Ovary (tissue), 3 donors: ENCODE measurements at regions not wholly inside any gene's neighbourhood (a gene's known extent, or its start where the extent isn't known, plus 50 kb on each side); places are given as distances from the start of the nearest gene placed in this dataset.

Experiments used
- EP300 ChIP-seq: sonication (generic); formaldehyde crosslinking; IDR thresholded peaks from one replicate; pipeline ENCODE4 v1.6.1; 2017; ENCODE audit warnings: antibody characterized with exemption
- POLR2A ChIP-seq: fragments of 450-650 bp; IDR thresholded peaks from one replicate; pipeline ENCODE4 v1.6.1; 2017; ENCODE audit warnings: antibody characterized with exemption, mild to moderate bottlenecking, moderate library complexity
- TF ChIP-seq, protein P1 (sequence below), 3 donors: fragments of 450-650 bp in 2 of 3; fragments of 200-600 bp in 1 of 3; IDR thresholded peaks; one replicate each; pipeline versions ENCODE4 v1.5.1 to v1.8.0; 2016 to 2022; ENCODE audit warnings: antibody characterized with exemption in 3 of 3, mild to moderate bottlenecking in 1 of 3
- donor health status: DM: no; HTN: no; CAD: no.

DNA sequence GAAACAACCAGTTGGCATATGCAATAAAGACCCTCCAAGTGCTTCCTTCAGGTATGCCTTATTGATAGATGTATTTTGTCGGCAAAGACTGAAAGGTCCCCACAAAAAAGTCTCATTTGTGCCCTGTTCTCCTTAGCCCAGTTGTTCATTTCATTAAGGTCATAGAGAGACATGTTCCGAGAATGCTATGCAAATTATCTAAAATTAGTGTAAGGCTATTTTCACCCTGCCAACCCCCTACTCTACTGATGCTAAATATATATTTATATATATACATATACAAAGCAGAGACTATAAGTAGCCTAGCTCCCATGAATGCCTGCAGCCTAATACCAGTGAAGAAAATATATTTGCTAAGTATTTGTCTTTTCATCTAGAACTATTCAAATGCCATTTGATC is 96.7 kb upstream of the ADO start:
- TF ChIP-seq, protein P1, sequence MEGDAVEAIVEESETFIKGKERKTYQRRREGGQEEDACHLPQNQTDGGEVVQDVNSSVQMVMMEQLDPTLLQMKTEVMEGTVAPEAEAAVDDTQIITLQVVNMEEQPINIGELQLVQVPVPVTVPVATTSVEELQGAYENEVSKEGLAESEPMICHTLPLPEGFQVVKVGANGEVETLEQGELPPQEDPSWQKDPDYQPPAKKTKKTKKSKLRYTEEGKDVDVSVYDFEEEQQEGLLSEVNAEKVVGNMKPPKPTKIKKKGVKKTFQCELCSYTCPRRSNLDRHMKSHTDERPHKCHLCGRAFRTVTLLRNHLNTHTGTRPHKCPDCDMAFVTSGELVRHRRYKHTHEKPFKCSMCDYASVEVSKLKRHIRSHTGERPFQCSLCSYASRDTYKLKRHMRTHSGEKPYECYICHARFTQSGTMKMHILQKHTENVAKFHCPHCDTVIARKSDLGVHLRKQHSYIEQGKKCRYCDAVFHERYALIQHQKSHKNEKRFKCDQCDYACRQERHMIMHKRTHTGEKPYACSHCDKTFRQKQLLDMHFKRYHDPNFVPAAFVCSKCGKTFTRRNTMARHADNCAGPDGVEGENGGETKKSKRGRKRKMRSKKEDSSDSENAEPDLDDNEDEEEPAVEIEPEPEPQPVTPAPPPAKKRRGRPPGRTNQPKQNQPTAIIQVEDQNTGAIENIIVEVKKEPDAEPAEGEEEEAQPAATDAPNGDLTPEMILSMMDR (IDR thresholded peaks at IDR 0.05): no peak
- TF ChIP-seq POLR2A (no peak), EP300 (no peak)
